OCI-LY1 (cell line): ENCODE measurements at regions not wholly inside any gene's neighbourhood (a gene's known extent, or its start where the extent isn't known, plus 50 kb on each side); places are given as distances from the start of the nearest gene placed in this dataset.

Source experiments
- H2AFZ ChIP-seq: fragments of 200-600 bp; sonication (generic), shearing (Covaris generic); 2 replicates; pipeline ENCODE4 v1.6.0; 2014; ENCODE audit warnings: antibody characterized with exemption, mild to moderate bottlenecking, low read length
- H3F3A ChIP-seq: fragments of 200-600 bp; sonication (generic), shearing (Covaris generic); 2 replicates; pipeline ENCODE4 v1.6.0; 2014; ENCODE audit warnings: mild to moderate bottlenecking, antibody characterized with exemption, low read length, moderate library complexity; ENCODE audit not compliant: insufficient read depth
- H3K27ac ChIP-seq: fragments of 200-600 bp; sonication (generic); 2 replicates; pipeline ENCODE4 v1.5.1; 2014; ENCODE audit warnings: low read length, mixed run types, mild to moderate bottlenecking, low read depth; ENCODE audit not compliant: poor library complexity, severe bottlenecking
- H3K27me3 ChIP-seq: fragments of 200-600 bp; sonication (generic); 2 replicates; pipeline ENCODE4 v1.6.0; 2014; ENCODE audit warnings: antibody characterized with exemption, mild to moderate bottlenecking, low read length, moderate library complexity; ENCODE audit not compliant: insufficient read depth
- H3K36me3 ChIP-seq: fragments of 200-600 bp; sonication (generic); 2 replicates; pipeline ENCODE4 v1.6.1; 2014; ENCODE audit warnings: mild to moderate bottlenecking, antibody characterized with exemption, low read length, moderate library complexity, mixed read lengths; ENCODE audit not compliant: insufficient read depth
- H3K4me1 ChIP-seq: fragments of 200-600 bp; sonication (generic); 2 replicates; pipeline ENCODE4 v1.5.1; 2014; ENCODE audit warnings: mild to moderate bottlenecking, low read length, moderate library complexity; ENCODE audit not compliant: insufficient read depth, severe bottlenecking
- H3K4me2 ChIP-seq: fragments of 200-600 bp; sonication (generic), shearing (Covaris generic); 2 replicates; pipeline ENCODE4 v1.6.1; 2014; ENCODE audit warnings: low read length
- H3K4me3 ChIP-seq: fragments of 200-600 bp; sonication (generic); 2 replicates; pipeline ENCODE4 v1.5.1; 2014; ENCODE audit warnings: low read length, low read depth, mild to moderate bottlenecking, mixed read lengths; ENCODE audit not compliant: poor library complexity, severe bottlenecking
- H3K79me2 ChIP-seq: fragments of 200-600 bp; shearing (Covaris generic); 2 replicates; pipeline ENCODE4 v1.6.1; 2016; ENCODE audit warnings: mixed run types, low read length, mixed read lengths; ENCODE audit not compliant: insufficient read depth
- H3K9ac ChIP-seq: fragments of 200-600 bp; sonication (generic), shearing (Covaris generic); 2 replicates; pipeline ENCODE4 v1.6.1; 2014; ENCODE audit warnings: mild to moderate bottlenecking, low read length, mixed read lengths
- H3K9me2 ChIP-seq: fragments of 200-600 bp; sonication (generic), shearing (Covaris generic); 2 replicates; pipeline ENCODE4 v1.6.1; 2014; ENCODE audit warnings: low read depth, mild to moderate bottlenecking, low read length, mixed read lengths
- H3K9me3 ChIP-seq: fragments of 200-600 bp; shearing (Covaris generic); 2 replicates; pipeline ENCODE4 v1.6.1; 2014; ENCODE audit warnings: low read length, mixed read lengths
- H4K20me1 ChIP-seq: fragments of 200-600 bp; sonication (generic), shearing (Covaris generic); 2 replicates; pipeline ENCODE4 v1.6.0; 2016; ENCODE audit warnings: mild to moderate bottlenecking, low read length; ENCODE audit not compliant: insufficient read depth
- EZH2 ChIP-seq: fragments of 200-600 bp; sonication (generic), shearing (Covaris generic); IDR thresholded peaks from 2 replicates; pipeline ENCODE4 v1.8.0; 2017; ENCODE audit warnings: borderline replicate concordance, mixed run types, mild to moderate bottlenecking, antibody characterized with exemption, low read length, moderate library complexity, mixed read lengths
- TF ChIP-seq, protein P1 (sequence below): fragments of 200-600 bp; sonication (generic), shearing (Covaris generic); IDR thresholded peaks from 2 replicates; pipeline ENCODE4 v1.5.1; 2017; ENCODE audit warnings: mild to moderate bottlenecking, antibody characterized with exemption, low read length, moderate library complexity, mixed read lengths

GRCh38 chr2:15788455-15788829, 151.9 kb upstream of the MYCN start:
- no peaks in the 10 kb centered on the region for H3K9me2 ChIP-seq
- H3K36me3 ChIP-seq: no peaks in the 10 kb centered on the region
- H3K9me3 ChIP-seq: no peaks in the 10 kb centered on the region
- no peak overlapping the region for H2AFZ ChIP-seq
- no peaks in the 10 kb centered on the region for H3K4me1 ChIP-seq
- no peaks in the 10 kb centered on the region for H3F3A ChIP-seq
- no peak overlapping the region for H3K27ac ChIP-seq
- TF ChIP-seq, protein P1, sequence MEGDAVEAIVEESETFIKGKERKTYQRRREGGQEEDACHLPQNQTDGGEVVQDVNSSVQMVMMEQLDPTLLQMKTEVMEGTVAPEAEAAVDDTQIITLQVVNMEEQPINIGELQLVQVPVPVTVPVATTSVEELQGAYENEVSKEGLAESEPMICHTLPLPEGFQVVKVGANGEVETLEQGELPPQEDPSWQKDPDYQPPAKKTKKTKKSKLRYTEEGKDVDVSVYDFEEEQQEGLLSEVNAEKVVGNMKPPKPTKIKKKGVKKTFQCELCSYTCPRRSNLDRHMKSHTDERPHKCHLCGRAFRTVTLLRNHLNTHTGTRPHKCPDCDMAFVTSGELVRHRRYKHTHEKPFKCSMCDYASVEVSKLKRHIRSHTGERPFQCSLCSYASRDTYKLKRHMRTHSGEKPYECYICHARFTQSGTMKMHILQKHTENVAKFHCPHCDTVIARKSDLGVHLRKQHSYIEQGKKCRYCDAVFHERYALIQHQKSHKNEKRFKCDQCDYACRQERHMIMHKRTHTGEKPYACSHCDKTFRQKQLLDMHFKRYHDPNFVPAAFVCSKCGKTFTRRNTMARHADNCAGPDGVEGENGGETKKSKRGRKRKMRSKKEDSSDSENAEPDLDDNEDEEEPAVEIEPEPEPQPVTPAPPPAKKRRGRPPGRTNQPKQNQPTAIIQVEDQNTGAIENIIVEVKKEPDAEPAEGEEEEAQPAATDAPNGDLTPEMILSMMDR: no peak
- TF ChIP-seq EZH2: no peak
- H3K9ac ChIP-seq: no peak overlapping the region
- H3K79me2 ChIP-seq: no peaks in the 10 kb centered on the region
- H3K4me3 ChIP-seq: no peak overlapping the region
- no peaks in the 10 kb centered on the region for H4K20me1 ChIP-seq
- no peaks in the 10 kb centered on the region for H3K27me3 ChIP-seq
- H3K4me2 ChIP-seq: no peak overlapping the region

DNA sequence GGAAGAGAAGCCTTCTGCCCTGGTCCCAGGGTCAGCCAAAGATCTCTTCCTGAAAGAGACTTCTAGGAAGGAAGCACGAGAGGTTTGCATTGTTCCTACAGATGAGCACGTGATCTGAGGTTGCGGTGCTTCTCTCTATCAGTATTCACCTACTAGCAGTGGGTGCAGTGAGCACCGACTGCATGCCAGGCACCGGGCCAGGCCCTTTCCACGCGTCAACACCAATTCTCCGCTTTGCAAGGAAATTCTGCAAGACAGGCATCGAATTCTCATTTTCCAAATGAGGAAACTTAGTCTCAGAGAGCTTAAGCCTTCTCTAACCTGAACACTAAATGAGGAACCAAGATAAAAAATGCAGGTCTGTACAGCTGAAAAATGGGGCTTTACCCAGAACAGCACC, 151.5 kb upstream of the MYCN start:
- no peak overlapping the region for H3K4me3 ChIP-seq
- H3K9ac ChIP-seq: no peak overlapping the region
- H3K9me3 ChIP-seq: no peaks in the 10 kb centered on the region
- H3K9me2 ChIP-seq: no peaks in the 10 kb centered on the region
- H3K4me1 ChIP-seq: no peaks in the 10 kb centered on the region
- H3K79me2 ChIP-seq: no peaks in the 10 kb centered on the region
- no peak overlapping the region for H3K27ac ChIP-seq
- H3K36me3 ChIP-seq: no peaks in the 10 kb centered on the region
- TF ChIP-seq, protein P1: no peak
- TF ChIP-seq EZH2: no peak
- H3K27me3 ChIP-seq: no peaks in the 10 kb centered on the region
- H2AFZ ChIP-seq: no peak overlapping the region
- H3K4me2 ChIP-seq: no peak overlapping the region
- H4K20me1 ChIP-seq: no peaks in the 10 kb centered on the region
- no peaks in the 10 kb centered on the region for H3F3A ChIP-seq

- no peak overlapping the region for H2AFZ ChIP-seq
- TF ChIP-seq, protein P1: no peak
- no peak for TF ChIP-seq EZH2
- no peak overlapping the region for H3K4me3 ChIP-seq
- H3K9ac ChIP-seq: no peak overlapping the region
- no peaks in the 10 kb centered on the region for H3K27me3 ChIP-seq
- H4K20me1 ChIP-seq: no peaks in the 10 kb centered on the region
- H3K36me3 ChIP-seq: no peaks in the 10 kb centered on the region
- no peak overlapping the region for H3K4me2 ChIP-seq
- no peaks in the 10 kb centered on the region for H3F3A ChIP-seq
- H3K9me2 ChIP-seq: no peaks in the 10 kb centered on the region
- H3K79me2 ChIP-seq: no peaks in the 10 kb centered on the region
- no peak overlapping the region for H3K27ac ChIP-seq
- H3K9me3 ChIP-seq: no peaks in the 10 kb centered on the region
- no peaks in the 10 kb centered on the region for H3K4me1 ChIP-seq
Observed at GRCh38 chr2:15789381-15790062, 150.8 kb upstream of the MYCN start.
